ENCODE measurements at regions not wholly inside any gene's neighbourhood (a gene's known extent, or its start where the extent isn't known, plus 50 kb on each side); places are given as distances from the start of the nearest gene placed in this dataset.

DNA sequence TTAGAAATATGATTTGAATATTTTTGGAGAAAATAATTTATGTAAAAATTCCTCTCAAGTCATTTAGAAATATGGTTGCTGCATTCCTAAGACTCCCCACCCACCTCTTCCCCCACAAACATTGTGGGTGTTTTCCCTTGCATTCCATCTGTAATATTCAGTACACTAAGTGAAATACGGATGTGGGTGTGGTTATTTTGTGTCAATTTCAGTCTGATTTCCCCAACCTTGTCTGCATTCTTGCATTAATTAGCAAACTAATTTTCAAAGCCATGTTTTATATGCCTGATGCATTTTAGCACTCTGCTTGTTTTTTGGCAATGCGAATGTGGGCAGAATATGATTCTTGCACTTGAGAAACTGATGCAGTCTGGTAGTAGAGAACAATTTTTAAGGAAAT is 408.3 kb upstream of the RGMA start:
- ChIA-PET POLR2A (no interaction called here), CTCF (no interaction called here)
- TF ChIP-seq, protein P1, sequence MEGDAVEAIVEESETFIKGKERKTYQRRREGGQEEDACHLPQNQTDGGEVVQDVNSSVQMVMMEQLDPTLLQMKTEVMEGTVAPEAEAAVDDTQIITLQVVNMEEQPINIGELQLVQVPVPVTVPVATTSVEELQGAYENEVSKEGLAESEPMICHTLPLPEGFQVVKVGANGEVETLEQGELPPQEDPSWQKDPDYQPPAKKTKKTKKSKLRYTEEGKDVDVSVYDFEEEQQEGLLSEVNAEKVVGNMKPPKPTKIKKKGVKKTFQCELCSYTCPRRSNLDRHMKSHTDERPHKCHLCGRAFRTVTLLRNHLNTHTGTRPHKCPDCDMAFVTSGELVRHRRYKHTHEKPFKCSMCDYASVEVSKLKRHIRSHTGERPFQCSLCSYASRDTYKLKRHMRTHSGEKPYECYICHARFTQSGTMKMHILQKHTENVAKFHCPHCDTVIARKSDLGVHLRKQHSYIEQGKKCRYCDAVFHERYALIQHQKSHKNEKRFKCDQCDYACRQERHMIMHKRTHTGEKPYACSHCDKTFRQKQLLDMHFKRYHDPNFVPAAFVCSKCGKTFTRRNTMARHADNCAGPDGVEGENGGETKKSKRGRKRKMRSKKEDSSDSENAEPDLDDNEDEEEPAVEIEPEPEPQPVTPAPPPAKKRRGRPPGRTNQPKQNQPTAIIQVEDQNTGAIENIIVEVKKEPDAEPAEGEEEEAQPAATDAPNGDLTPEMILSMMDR (IDR thresholded peaks at IDR 0.05): no peak
- Mint-ChIP-seq H3K4me3 (no peak overlapping the region), H3K27ac (no peak overlapping the region), H3K4me1 (no peaks in the 10 kb centered on the region), H3K27me3 (no peaks in the 10 kb centered on the region), H3K36me3 (ENCODE audit: low read depth) (no peaks in the 10 kb centered on the region), H3K9me3 (peaks cover 3% of the 10 kb centered on the region)
- DNase-seq (no peak), ATAC-seq (ENCODE audit: low read depth) (no peak)
- intact Hi-C loops (cut with micrococcal nuclease): no loop called here

DNA sequence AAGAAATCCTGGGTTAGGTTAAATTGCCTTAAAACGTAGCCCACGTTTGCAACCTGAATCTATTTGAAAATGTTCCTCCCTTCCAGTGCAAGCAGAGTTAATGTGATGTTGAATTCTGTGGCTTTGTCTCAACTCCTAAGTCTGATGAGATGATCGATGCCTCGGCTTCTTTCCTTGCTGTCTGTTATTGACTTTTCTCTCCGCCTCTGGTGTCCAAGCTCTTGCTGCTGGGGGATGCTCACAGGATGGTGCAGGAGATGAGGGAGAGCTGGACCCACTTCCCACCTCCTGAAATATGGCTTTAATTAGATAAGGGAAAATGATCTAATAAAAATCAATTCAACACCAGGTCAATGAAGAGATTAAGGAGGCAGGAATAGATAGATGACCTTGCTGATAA is 407.9 kb upstream of the RGMA start:
- CTCF ChIA-PET: no interaction called here
- ATAC-seq (ENCODE audit: low read depth): no peak
- TF ChIP-seq, protein P1 (IDR thresholded peaks at IDR 0.05): no peak
- Mint-ChIP-seq H3K27ac (no peak overlapping the region), H3K9me3 (peaks cover 3% of the 10 kb centered on the region), H3K36me3 (ENCODE audit: low read depth) (no peaks in the 10 kb centered on the region), H3K4me3 (no peak overlapping the region), H3K27me3 (no peaks in the 10 kb centered on the region), H3K4me1 (no peaks in the 10 kb centered on the region)
- intact Hi-C loops (cut with micrococcal nuclease): no loop called here
- POLR2A ChIA-PET: no interaction called here
- no peak for DNase-seq

DNA sequence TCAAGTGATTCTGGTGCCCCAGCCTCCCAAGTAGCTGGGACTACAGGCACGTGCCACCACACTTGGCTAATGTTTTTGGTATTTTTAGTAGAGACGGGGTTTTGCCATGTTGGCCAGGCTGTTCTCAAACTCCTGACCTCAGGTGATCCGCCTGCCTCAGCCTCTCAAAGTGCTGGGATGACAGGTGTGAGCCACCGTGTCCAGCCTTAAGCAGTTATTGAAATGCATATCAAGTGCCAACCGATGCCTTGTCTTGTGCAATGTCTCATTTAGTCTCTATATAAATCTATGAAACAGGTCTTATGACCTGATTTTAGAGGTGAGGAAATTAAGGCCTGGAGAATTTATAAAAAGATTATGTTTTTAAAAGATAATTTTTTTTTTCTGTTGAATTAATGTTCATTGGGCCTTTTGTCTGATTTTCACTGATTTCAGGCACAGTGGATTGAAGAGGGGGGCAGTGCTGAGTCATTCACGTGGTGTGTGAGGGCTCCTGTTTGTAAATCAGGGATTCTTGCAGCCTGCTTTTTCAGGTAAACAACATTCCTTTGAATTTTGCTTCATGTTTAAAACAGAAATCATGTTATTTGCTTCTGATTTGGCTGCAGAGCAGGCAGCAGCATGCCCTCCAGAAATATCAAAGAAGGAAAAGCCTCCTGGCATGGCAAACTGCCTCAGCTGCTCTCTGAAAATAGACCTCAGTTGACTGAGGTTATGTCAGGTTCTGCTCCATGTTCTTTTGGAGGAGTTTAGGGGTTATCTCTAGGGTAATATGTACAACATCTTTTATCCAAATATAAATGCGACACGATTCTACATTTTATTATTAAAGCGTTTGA is 407.0 kb upstream of the RGMA start:
- no peaks in the 10 kb centered on the region for H3K36me3 Mint-ChIP-seq (ENCODE audit: low read depth)
- ChIA-PET POLR2A (no interaction called here), CTCF (no interaction called here)
- no peak overlapping the region for H3K4me3 Mint-ChIP-seq
- intact Hi-C loops (cut with micrococcal nuclease): no loop called here
- TF ChIP-seq, protein P1 (IDR thresholded peaks at IDR 0.05): no peak
- H3K27me3 Mint-ChIP-seq: no peaks in the 10 kb centered on the region
- DNase-seq (no peak), ATAC-seq (ENCODE audit: low read depth) (no peak)
- H3K27ac Mint-ChIP-seq: no peak overlapping the region
- no peaks in the 10 kb centered on the region for H3K4me1 Mint-ChIP-seq
- peaks cover 3% of the 10 kb centered on the region for H3K9me3 Mint-ChIP-seq

DNA sequence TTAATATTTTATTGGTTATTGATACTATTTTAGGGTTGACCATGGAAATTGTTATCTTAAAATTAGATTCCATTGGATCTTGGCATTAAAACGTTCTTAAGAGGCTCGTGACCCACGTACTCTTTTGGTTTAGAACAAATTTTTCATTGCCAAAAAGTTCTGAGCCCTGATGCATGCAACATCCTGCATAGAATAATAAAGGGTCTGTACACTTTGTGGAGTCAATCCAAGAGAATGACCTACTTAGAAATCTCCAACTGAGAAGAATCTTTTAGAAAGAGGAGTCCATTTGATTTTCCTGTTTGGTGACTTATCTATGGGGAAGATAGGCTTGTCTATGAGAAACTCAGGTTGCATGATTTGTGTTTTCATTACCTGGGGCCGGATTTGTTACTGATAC is 404.2 kb upstream of the RGMA start:
- H3K27me3 Mint-ChIP-seq: no peaks in the 10 kb centered on the region
- ChIA-PET CTCF (no interaction called here), POLR2A (no interaction called here)
- intact Hi-C loops (cut with micrococcal nuclease): no loop called here
- no peaks in the 10 kb centered on the region for H3K4me1 Mint-ChIP-seq
- no peak for ATAC-seq (ENCODE audit: low read depth)
- no peak overlapping the region for H3K4me3 Mint-ChIP-seq
- peaks cover 3% of the 10 kb centered on the region for H3K9me3 Mint-ChIP-seq
- TF ChIP-seq, protein P1 (IDR thresholded peaks at IDR 0.05): no peak
- no peak for DNase-seq
- H3K36me3 Mint-ChIP-seq (ENCODE audit: low read depth): no peaks in the 10 kb centered on the region
- H3K27ac Mint-ChIP-seq: no peak overlapping the region

DNA sequence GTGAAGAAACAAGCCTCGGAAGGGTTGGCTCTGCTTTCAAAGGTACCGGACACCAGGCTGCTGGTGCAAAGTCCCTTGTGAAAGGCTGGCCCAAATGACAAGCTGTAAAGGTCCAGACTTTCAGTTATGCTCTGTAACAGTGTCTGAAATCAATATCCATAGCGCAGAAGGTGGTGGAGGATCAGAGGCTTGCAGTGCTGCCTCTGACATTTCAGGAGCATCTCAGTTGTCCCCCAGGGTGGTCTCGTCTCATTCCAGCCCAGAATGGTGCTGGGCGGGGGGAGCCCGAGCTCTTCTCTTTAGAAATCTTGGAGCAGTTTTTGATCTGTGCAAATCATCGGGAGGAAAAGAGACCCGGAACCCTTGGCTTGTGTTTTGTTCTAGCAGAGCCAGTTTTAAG is 402.3 kb upstream of the RGMA start:
- Mint-ChIP-seq H3K36me3 (ENCODE audit: low read depth) (no peaks in the 10 kb centered on the region), H3K9me3 (peaks cover 3% of the 10 kb centered on the region), H3K27ac (no peak overlapping the region), H3K4me3 (no peak overlapping the region), H3K4me1 (no peaks in the 10 kb centered on the region), H3K27me3 (no peaks in the 10 kb centered on the region)
- CTCF ChIA-PET: no interaction called here
- POLR2A ChIA-PET: no interaction called here
- ATAC-seq (ENCODE audit: low read depth): no peak
- intact Hi-C loops (cut with micrococcal nuclease): loop anchor here (2.0 kb wide), 1 partner anchor 58 kb away; no protein-coding TSS in a partner anchor
- TF ChIP-seq, protein P1 (IDR thresholded peaks at IDR 0.05): no peak
- no peak for DNase-seq

Data from activated B cell treated with CpG ODN at 0.5 μM for 24 hours (primary cell).